NT2/D1 (cell line): ENCODE measurements at regions not wholly inside any gene's neighbourhood (a gene's known extent, or its start where the extent isn't known, plus 50 kb on each side); places are given as distances from the start of the nearest gene placed in this dataset.

Source experiments
- SUZ12 ChIP-seq: IDR thresholded peaks from 2 replicates; pipeline ENCODE4 v1.6.1; 2011; ENCODE audit not compliant: insufficient read length, insufficient read depth; ENCODE audit errors: extremely low read depth
- ZNF274 ChIP-seq: IDR thresholded peaks from 2 replicates; pipeline ENCODE4 v1.6.1; 2011; ENCODE audit warnings: mild to moderate bottlenecking, low read depth, low read length

DNA sequence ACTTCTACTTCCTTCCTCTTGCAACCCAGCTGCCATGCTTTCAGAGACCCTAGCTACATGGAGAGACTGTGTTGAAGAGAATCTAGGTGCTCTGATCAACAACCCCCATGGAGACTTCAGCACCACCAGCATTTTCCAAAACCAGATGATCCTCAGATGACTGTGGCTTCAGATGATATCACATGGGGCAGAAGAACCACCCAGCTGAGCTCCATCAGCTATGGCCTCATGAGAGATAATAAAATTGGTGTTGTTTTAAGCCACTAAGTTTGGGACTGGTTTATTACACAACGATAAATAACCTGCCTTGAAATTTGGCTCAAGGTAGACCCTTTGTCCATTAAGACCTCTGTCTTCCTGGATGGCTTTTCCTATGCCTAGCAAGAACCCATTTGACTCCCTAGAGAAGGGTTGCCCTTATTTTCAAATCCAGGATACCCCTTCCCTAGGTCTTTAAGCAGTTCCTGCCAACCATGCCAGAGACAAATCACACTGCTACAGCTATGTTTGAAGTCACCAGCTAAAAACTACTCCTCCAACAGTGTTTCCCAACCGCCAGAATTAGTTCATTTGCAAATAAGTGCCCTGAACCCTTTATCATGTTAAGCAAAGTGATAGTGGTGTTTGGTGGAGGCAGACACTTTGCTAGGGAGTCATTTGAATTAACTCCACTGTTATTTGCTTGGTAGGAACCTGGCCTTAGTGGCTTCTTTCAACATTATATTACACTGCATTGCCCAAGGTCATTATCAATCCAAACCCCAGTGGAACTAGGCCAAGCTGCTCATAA, 136.9 kb upstream of the PALS2 start:
- TF ChIP-seq SUZ12 (no peak), ZNF274 (no peak)
